Activated CD4-positive, alpha-beta T cell treated with anti-CD3 and anti-CD28 coated beads for 1 hour (primary cell): ENCODE measurements at regions not wholly inside any gene's neighbourhood (a gene's known extent, or its start where the extent isn't known, plus 50 kb on each side); places are given as distances from the start of the nearest gene placed in this dataset.
A peak's percentile ranks its signal among the peaks of the same experiment; 100 is the strongest.

Source experiments
- DNase-seq: peaks from one replicate; pipeline ENCODE4 v3.0.0-alpha.2; 2020

DNA sequence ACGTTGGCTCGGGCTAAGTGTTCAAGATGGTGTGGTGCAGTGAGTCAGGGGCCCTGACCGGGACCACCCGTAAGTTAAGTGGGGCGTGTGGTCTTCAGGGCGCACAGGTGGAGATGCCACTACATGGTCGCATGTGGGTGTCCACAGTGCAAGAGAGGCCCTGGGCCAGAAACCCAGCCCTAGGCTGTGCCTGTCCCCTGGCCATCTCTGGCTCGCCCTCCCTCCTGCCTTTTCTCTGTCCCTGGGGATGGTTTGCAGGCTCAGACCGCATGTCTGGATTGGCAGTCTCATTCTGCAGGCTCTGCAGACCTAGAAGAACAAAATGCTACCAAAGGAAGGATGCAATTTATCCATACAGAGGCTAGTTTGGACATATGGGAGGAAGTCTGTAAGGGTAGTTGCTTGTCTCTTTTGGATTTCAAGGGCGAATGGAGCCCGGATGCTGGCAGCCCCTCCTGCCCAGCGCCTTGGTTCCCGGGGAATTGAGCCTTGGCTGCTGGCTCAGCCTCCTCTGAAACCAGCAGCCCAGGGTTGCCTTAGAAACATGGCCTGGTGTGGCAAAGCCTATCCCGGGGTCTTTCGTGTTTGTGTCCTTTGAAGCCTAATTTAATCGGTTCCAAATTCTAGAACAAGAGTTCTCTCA is 417.5 kb upstream of the HS6ST1 start:
- DNase-seq = no peak

DNA sequence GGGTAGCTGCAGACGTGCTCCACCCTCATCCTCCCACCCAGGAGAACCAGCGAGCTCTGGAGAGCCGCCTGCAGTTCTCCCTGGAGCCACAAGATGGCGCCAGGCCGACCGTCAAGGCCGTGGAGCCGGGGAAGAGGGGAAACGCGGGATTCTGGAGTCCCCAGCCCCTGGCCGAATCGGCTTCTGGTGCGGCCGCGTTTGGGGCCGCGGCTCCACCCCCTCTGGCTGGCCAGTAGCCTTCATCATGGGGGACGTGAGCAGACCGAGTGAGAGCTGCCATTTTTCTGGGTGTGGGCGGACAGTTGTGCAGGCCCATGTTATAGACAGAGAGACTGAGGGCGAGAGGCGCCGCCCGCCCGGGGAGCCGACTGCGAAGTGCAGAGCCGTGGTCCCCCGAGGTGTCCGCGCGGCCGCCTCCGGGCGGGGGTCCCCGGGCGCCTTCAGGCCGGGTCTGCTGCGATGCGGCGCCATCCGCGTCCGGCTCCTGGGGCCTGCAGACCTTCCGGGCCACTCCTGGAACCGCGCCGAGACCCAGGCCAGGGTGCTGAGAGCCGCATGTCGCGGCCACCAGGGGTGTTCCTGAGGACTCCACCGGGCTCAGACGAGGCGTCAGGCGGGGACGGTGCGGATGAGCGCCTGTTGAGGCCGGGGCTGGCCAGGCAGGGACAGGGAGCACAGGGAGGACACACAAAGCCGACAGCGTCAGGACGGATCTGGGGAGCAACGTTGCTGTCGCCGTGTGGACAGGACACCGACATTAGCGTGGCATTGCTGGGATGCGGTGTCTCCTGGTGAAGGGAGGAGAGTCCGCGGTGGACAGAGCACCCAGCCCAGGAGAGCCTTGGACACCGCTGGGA is 418.2 kb upstream of the HS6ST1 start:
- peak; percentile 23 for DNase-seq

DNA sequence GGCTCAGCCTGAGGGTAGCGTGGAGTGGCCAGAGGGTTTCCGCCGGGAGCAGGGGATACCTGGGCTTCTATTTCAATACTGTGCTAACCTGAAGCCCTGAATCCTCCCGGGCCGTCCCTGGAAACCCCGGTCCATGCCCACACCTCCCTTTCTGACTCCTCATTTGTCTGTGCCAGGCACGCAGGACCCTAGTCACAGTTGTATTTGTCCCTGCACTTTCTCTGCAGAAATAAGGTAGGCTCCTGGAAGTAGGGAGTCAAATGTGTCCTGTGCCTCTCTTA is 418.8 kb upstream of the HS6ST1 start:
- DNase-seq = no peak

- no peak for DNase-seq
Measured at GRCh38 chr2:128738446-128739110, 419.9 kb upstream of the HS6ST1 start.

GRCh38 chr2:128742467-128742866 is 423.8 kb upstream of the HS6ST1 start:
- no peak for DNase-seq

DNA sequence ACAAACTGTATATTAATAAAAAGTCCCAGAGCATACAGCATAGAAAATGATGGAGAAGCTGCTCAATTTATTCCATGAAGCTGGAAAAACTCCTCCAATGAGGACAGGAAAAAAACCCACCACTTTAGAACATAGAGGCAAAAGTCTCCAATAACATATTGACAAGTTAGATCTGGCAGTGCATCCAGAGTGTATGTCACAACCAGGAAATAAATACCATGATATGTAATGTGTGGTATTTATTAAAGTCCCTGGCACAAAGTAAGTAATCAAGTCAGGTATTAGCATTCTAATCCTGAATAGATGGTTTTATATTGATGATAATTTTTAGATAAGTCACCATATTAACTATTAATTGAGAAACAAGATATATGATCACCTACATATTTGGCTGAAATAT is 427.3 kb upstream of the HS6ST1 start:
- DNase-seq = no peak

DNA sequence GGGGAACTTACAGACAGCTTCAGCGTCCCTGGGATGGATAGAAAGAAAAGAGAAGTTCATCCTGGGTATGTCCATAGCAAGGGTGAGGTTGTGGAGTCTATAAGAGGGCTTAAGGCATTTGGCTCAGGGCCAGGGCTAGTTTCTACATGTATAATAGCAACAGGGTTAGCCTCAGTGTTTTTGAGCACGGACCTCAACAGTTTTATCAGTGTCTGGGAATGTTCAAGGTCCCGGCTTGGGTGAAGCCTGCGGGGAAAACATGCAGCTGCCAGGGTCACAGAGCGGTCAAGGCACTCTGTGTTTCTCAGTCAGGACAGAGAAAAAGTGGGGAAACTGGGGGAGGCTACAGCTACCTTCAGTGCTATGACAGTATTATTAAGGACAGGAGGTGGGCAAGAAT is 427.7 kb upstream of the HS6ST1 start:
- DNase-seq = no peak

DNA sequence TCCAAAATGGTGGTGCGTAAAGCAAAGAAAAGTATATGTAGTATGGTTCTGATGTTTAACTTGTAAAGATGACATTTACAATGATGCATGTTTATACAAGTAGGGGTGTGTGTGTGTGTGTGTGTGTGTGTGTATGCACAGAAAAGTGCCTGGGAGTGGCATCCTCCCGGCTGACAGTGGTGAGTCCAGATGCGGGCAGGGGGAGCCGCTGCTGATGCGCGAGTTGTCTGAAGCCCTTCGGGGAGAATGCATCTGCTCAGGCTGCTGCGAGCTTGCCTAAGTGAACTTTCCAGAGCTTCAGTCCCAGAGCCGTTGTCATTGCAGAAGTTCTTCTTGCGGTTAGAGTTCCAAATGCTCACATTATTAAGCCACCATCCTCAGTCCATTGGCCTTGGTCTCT is 429.7 kb upstream of the HS6ST1 start:
- DNase-seq = no peak

DNA sequence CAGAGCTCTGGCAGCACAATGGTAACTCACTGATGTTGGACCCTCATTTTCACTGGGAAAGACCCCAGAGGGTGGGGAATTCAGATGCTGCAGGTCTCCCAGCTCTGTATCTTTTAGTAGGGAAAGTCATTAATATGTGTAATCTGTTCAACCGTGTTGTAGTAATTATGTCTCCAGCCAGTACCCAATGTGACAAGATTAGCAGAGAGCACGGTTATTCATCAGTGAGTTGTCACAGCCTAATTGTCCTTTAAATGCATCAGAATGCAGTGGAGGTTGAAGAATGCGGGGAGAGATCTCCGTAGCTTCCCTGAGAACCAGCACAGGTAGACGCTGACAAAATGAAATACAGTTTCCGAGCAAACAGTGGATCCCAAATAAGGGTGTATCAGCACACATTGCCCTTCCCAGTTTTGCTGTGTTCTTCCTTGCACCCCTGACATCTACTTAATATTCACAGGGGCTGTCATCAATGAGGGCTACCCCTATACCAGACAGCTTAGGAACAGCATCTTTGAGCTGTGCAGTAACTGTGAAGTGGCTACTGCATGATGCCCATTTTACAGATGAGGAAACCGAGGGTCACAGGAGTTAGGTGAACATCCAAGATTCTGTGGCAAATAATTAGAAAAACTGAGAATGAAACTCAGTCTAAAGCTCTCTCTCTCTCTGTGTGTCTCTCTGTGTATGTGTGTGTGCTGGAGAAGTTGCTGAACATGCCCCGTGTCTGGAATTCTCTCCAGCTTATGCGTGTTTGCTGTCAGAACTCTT is 430.4 kb upstream of the HS6ST1 start:
- no peak for DNase-seq

- no peak for DNase-seq
Measured at GRCh38 chr2:128750328-128751165, 431.9 kb upstream of the HS6ST1 start.

DNA sequence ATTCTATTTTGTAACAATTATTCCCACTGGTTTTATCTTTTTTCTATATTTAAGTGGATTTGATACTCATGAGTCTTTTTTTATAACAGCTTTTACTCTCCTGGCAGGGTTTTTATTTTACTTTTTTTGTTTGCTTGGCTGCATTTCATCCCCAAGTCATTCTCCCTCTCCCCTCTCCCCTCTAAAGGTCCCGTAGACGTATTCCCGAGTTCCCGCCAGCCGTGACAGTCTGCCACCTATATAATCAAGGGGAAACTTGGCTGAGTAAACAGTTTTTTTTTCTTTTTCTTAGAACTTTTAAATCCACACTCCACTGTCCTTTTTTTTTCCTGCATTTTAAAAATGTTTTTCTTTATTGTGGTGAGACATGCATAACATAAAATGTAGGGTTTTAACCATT is 433.1 kb upstream of the HS6ST1 start:
- DNase-seq = no peak

- no peak for DNase-seq
Measured at GRCh38 chr2:128752691-128753263, 434.1 kb upstream of the HS6ST1 start.

DNA sequence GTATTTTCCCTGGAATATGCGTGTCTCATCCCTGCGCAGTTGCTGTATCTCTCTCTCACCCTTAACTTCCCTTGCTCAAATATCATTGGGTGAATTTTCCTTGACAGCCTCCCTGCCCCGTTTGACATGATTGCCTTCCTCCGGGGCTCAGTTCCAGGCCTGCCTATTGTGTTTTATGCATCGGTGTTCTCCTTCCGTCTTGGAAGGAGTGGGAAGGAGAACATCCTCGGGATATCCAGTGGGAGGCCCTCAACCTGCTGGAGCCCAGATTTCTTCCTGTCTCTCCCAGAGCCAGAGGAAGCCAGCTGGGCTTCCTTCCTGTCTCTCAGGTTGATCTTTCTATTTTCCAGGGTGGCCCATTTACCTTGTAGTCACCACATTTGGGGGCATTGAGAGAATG is 434.7 kb upstream of the HS6ST1 start:
- no peak for DNase-seq

GRCh38 chr2:128753800-128754199 is 435.1 kb upstream of the HS6ST1 start:
- no peak for DNase-seq

DNA sequence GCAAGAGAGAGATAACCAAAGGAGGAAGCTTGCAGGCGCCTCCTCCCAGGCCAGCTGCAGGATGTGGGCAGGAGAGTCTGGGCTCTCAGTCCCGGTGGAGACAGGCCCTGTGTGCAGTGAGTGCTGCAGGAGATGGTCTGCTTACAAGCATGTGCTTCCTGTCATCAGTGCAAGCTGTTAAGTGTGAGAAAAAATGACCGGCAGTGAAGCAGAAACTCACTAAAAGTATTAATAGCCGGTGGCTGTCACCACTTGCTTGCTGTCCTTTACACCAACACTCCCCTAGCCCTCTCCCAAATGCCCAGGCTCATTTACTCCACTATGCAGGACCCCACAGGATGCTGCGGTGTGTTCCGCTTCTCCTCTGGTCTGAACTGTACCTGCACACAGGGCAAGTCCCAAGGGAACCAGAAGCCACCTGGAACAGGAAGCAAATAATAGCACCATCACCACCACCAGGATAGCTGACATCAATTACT is 435.6 kb upstream of the HS6ST1 start:
- DNase-seq = no peak

GRCh38 chr2:128755695-128756364 is 437.2 kb upstream of the HS6ST1 start:
- DNase-seq = no peak

DNA sequence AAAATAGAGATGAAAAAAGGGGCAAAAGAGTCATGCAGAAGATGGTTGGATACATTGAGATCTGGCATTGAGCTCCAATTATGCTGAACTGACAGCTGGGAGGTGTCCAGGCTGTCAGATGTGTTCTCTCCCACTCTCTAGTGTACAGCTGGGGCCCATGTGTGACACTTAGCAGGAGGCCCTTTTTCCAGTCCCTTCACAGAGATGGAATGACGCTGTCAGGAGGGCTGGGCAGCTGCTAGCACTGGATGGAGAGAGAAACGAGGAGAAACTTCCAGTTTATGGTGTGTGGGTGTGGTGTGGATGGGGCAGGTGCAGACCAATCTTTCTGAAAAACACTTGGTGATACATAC is 437.7 kb upstream of the HS6ST1 start:
- DNase-seq = no peak

GRCh38 chr2:128765811-128766210 is 447.1 kb upstream of the HS6ST1 start:
- DNase-seq = no peak

- DNase-seq = no peak
Measured at GRCh38 chr2:128768041-128768440, 449.4 kb upstream of the HS6ST1 start.

DNA sequence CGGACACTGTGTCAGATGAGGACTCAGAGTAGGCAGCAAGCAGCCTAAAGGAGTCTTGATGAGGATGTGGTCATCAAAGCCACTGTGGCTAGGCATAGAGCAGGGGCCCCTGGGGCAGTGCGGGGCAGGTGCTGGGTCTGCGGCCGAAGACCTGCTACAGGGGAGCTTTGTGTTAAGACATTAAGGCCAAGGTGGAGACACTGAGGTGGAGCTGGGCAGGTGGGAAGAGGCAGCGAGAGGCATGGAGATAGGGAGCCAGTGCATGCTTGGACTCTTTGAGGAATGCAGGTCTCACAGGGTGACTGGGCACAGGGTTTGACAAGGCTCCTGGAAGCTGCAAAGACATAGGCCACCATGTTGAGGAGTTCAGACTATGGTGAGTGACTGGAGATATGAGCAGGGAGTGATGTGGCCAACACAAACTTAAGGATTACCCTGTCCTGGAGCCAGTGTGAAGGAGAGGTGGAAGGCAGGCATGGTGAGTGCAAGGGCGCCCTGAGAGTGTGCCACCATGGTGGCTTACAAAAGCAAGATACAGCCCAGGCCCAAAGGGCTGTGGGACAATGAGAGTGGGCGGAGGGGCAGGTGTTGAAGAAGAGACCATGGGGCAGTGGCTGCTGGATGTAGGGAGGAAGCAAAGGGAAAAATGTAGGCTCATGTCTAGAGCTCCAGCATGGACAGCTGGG is 450.9 kb upstream of the HS6ST1 start:
- no peak for DNase-seq
